ENCODE measurements at regions not wholly inside any gene's neighbourhood (a gene's known extent, or its start where the extent isn't known, plus 50 kb on each side); places are given as distances from the start of the nearest gene placed in this dataset.

DNA sequence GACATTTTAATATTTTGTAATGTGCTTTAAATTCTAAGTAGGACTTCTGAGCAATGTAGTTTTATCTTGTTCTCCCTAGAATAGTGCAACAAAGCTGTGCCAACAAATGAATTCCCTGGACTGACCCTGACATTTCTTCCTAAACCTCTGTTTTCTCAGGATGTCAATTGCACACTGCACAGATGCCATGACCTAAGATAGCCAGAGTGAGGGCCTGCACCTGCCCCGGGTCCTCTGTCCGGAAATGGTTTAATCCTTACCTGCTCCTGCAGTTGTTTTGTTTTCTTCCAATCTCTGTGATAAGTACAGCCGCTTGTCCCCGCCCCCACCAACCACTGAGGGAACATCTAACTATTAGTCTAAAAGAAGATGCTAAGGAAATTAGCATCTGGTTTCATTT, 831.5 kb downstream of the GALC start:
- no TSS peak for BruUV-seq (replicated peaks)
- TF ChIP-seq, protein P1, sequence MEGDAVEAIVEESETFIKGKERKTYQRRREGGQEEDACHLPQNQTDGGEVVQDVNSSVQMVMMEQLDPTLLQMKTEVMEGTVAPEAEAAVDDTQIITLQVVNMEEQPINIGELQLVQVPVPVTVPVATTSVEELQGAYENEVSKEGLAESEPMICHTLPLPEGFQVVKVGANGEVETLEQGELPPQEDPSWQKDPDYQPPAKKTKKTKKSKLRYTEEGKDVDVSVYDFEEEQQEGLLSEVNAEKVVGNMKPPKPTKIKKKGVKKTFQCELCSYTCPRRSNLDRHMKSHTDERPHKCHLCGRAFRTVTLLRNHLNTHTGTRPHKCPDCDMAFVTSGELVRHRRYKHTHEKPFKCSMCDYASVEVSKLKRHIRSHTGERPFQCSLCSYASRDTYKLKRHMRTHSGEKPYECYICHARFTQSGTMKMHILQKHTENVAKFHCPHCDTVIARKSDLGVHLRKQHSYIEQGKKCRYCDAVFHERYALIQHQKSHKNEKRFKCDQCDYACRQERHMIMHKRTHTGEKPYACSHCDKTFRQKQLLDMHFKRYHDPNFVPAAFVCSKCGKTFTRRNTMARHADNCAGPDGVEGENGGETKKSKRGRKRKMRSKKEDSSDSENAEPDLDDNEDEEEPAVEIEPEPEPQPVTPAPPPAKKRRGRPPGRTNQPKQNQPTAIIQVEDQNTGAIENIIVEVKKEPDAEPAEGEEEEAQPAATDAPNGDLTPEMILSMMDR (IDR thresholded peaks at IDR 0.05; ENCODE audit: unreplicated experiment), result no peak
- CTCF ChIA-PET, result no interaction called here
- no peak for DNase-seq
- H3K36me3 Mint-ChIP-seq (ENCODE audit: insufficient read depth, unreplicated experiment), result no peaks in the 10 kb centered on the region
- H3K4me3 Mint-ChIP-seq (ENCODE audit: low read depth, unreplicated experiment), result no peak overlapping the region
- no peaks in the 10 kb centered on the region for H3K4me1 Mint-ChIP-seq (ENCODE audit: low read depth, unreplicated experiment)
- peaks cover 2% of the 10 kb centered on the region for H3K9me3 Mint-ChIP-seq (ENCODE audit: low read depth, unreplicated experiment)
- intact Hi-C loops (cut with micrococcal nuclease; ENCODE audit: unreplicated experiment), result no loop called here
- H3K27me3 Mint-ChIP-seq (ENCODE audit: unreplicated experiment), result no peaks in the 10 kb centered on the region
- H3K27ac Mint-ChIP-seq (ENCODE audit: unreplicated experiment), result no peak overlapping the region

DNA sequence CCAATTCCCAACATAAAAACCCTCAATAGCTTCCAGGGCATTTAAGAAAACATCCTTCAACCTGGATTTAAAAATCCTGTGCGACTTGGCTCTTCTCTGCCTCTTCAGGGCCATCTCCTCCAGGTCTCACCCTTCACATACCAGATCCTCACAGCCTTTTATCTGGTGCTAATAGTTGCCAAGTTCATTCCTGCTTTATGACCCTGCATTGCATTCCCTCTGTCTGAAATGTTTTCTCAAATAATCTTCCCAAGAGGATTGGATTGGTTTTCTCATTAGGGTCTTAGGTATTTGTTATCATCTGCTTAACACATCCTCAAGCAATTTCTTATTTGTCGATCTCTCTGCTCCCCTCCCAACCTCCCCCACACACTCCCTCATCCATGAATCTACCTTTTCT, 832.0 kb downstream of the GALC start:
- H3K27me3 Mint-ChIP-seq (ENCODE audit: unreplicated experiment), result no peaks in the 10 kb centered on the region
- CTCF ChIA-PET, result no interaction called here
- TF ChIP-seq, protein P1 (IDR thresholded peaks at IDR 0.05; ENCODE audit: unreplicated experiment), result no peak
- BruUV-seq (replicated peaks), result no TSS peak
- H3K36me3 Mint-ChIP-seq (ENCODE audit: insufficient read depth, unreplicated experiment), result no peaks in the 10 kb centered on the region
- H3K4me3 Mint-ChIP-seq (ENCODE audit: low read depth, unreplicated experiment), result no peak overlapping the region
- no peak overlapping the region for H3K27ac Mint-ChIP-seq (ENCODE audit: unreplicated experiment)
- DNase-seq, result no peak
- intact Hi-C loops (cut with micrococcal nuclease; ENCODE audit: unreplicated experiment), result no loop called here
- no peaks in the 10 kb centered on the region for H3K4me1 Mint-ChIP-seq (ENCODE audit: low read depth, unreplicated experiment)
- H3K9me3 Mint-ChIP-seq (ENCODE audit: low read depth, unreplicated experiment), result peaks cover 2% of the 10 kb centered on the region

DNA sequence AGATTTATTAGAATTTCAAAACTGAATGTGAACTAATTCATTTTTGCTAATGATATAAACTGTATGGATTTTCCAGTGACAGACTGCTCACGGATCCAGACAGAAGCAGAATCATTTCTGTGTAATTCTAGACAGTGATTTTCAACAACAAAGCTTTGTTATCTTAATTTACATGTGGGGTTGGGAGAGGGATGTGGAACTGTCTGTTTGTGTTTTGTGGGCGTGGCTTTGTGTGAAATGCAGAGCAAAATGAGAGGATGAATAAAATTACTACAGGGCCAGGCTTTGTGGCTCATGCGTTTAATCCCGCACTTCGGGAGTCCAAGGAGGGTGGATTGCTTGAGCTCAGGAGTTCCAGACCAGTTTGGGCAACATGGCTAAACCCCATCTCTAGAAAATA, 834.7 kb downstream of the GALC start:
- H3K36me3 Mint-ChIP-seq (ENCODE audit: insufficient read depth, unreplicated experiment), result no peaks in the 10 kb centered on the region
- TF ChIP-seq, protein P1 (IDR thresholded peaks at IDR 0.05; ENCODE audit: unreplicated experiment), result no peak
- no TSS peak for BruUV-seq (replicated peaks)
- DNase-seq, result no peak
- CTCF ChIA-PET, result no interaction called here
- H3K9me3 Mint-ChIP-seq (ENCODE audit: low read depth, unreplicated experiment), result peaks cover 2% of the 10 kb centered on the region
- H3K27me3 Mint-ChIP-seq (ENCODE audit: unreplicated experiment), result no peaks in the 10 kb centered on the region
- no peak overlapping the region for H3K4me3 Mint-ChIP-seq (ENCODE audit: low read depth, unreplicated experiment)
- H3K27ac Mint-ChIP-seq (ENCODE audit: unreplicated experiment), result no peak overlapping the region
- intact Hi-C loops (cut with micrococcal nuclease; ENCODE audit: unreplicated experiment), result no loop called here
- H3K4me1 Mint-ChIP-seq (ENCODE audit: low read depth, unreplicated experiment), result no peaks in the 10 kb centered on the region

DNA sequence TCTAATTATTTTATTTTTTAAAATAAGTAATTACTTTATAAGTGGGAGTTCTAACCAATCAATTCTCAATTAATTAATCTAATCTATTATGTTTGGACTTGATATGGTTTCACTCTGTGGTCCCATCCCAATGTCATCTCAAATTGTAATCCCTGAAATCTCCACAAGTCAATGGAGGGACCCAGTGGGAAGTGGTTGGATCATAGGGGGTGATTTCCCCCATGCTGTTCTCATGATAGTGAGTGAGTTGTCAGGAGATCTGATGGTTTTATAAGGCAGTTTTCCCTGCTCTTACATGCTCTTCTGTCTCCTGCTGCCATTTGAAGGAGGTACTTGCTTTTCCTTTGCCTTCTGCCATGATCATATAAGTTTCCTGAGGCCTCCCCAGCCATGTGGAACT, 836.1 kb downstream of the GALC start:
- H3K4me1 Mint-ChIP-seq (ENCODE audit: low read depth, unreplicated experiment), result no peaks in the 10 kb centered on the region
- TF ChIP-seq, protein P1 (IDR thresholded peaks at IDR 0.05; ENCODE audit: unreplicated experiment), result no peak
- no peak overlapping the region for H3K4me3 Mint-ChIP-seq (ENCODE audit: low read depth, unreplicated experiment)
- CTCF ChIA-PET, result no interaction called here
- H3K9me3 Mint-ChIP-seq (ENCODE audit: low read depth, unreplicated experiment), result peaks cover 2% of the 10 kb centered on the region
- intact Hi-C loops (cut with micrococcal nuclease; ENCODE audit: unreplicated experiment), result no loop called here
- H3K36me3 Mint-ChIP-seq (ENCODE audit: insufficient read depth, unreplicated experiment), result no peaks in the 10 kb centered on the region
- H3K27ac Mint-ChIP-seq (ENCODE audit: unreplicated experiment), result no peak overlapping the region
- H3K27me3 Mint-ChIP-seq (ENCODE audit: unreplicated experiment), result no peaks in the 10 kb centered on the region
- no TSS peak for BruUV-seq (replicated peaks)
- no peak for DNase-seq

All from Calu3 (cell line).